Heart left ventricle (tissue), 13 donors: ENCODE measurements at regions not wholly inside any gene's neighbourhood (a gene's known extent, or its start where the extent isn't known, plus 50 kb on each side); places are given as distances from the start of the nearest gene placed in this dataset.

Experiments
- POLR2A ChIP-seq, 2 donors: fragments of 450-650 bp; IDR thresholded peaks; one replicate each; pipeline ENCODE4 v1.6.1; 2017; ENCODE audit warnings: antibody characterized with exemption in 2 of 2, mild to moderate bottlenecking in 2 of 2, moderate library complexity in 2 of 2
- TF ChIP-seq, protein P1 (sequence below), 12 donors: fragments of 200-600 bp; sonication (generic) in 4 of 12; IDR thresholded peaks; one replicate each; pipeline versions ENCODE4 v1.5.0 to v1.8.0; 2018 to 2022; ENCODE audit warnings: antibody characterized with exemption in 12 of 12, mild to moderate bottlenecking in 5 of 12
- donor health status: ischemic (EF 13 %, LVEDD 7.1; RV severe dilation, severe dysfunction).
- donor health status: DM: no; HTN: yes; CAD: no.
- donor health status: DM: no; HTN: no; CAD: no.
- donor health status: ischemic (EF 25% LVEDD 6.9; RV normal size, moderate dysfunction).
- donor health status: ischemic (EF 25% LVEDD 5.7; RV mildly dilated, moderate dysfunction).
- donor health status: ischemic (EF 35%, LVEDD 5.7; RV mildly dilated, moderate dysfunction).
- donor health status: nonischemic (EF 11% LVEDD 7.7; RV severe dilation, severe dysfunction).
- donor health status: DM: yes; HTN: yes; CAD: no.
- donor health status: PGD.
- donor health status: ischemic (EF 29% LVEDD 5.4; RV normal size, mild dysfunction).
- donor health status: nonischemic (EF 23%, LVEDD 6.1; RV moderate dilation, normal function).

DNA sequence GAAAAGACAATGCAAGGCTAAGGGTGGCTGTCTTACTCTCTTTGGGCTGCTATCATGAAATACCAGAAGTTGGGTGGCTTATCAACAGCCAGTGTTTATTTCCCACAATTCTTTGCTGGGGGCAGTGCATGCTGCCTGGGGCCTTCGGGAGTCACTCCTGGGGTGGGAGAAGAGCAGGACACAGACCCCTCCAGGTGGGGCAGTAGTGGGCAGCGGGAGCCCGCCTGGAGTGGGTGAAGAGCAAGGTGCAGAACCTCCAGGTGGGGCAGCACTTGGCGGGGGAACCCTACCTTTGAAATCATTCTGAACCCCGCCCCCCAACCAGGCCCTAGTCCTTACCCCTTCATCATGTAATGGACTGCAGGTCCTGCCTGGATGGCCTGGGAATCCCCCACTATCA, 69.6 kb upstream of the THBS2 start:
- no peak for TF ChIP-seq POLR2A (IDR thresholded peaks at IDR 0.05)
- TF ChIP-seq, protein P1, sequence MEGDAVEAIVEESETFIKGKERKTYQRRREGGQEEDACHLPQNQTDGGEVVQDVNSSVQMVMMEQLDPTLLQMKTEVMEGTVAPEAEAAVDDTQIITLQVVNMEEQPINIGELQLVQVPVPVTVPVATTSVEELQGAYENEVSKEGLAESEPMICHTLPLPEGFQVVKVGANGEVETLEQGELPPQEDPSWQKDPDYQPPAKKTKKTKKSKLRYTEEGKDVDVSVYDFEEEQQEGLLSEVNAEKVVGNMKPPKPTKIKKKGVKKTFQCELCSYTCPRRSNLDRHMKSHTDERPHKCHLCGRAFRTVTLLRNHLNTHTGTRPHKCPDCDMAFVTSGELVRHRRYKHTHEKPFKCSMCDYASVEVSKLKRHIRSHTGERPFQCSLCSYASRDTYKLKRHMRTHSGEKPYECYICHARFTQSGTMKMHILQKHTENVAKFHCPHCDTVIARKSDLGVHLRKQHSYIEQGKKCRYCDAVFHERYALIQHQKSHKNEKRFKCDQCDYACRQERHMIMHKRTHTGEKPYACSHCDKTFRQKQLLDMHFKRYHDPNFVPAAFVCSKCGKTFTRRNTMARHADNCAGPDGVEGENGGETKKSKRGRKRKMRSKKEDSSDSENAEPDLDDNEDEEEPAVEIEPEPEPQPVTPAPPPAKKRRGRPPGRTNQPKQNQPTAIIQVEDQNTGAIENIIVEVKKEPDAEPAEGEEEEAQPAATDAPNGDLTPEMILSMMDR (IDR thresholded peaks at IDR 0.05): no peak
